NOMO-1 (cell line): ENCODE measurements at regions not wholly inside any gene's neighbourhood (a gene's known extent, or its start where the extent isn't known, plus 50 kb on each side); places are given as distances from the start of the nearest gene placed in this dataset.
A peak's percentile ranks its signal among the peaks of the same experiment; 100 is the strongest.

ENCODE experiments used
- DNase-seq, 2 experiments: peaks; one replicate each; lab custom pipeline; 2025; ENCODE audit not compliant: unreplicated experiment in 2 of 2; lab: John Stamatoyannopoulos, UW

DNA sequence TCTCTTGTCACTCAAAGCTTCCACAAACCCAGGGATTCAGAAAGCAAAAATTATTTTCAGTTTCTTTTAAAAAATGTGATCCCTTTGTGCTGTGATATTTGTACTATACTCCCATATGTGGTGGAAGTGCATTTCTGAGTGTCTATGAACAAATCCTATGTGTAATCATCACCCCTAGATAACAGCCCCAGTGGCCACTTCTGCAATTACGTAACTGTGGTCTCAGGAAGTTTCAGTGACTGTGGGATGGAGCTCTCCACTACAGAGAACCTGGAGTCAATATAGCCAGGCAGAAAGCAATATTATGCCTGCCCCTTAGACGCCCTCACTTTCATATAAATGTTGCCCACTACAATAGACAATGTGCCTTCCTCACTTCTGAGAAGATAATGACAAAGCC lies 1101.7 kb upstream of the GHITM start:
- peak in 1 of 2 experiments; percentile 20 for DNase-seq

GRCh38 chr10:83038631-83039030 lies 1100.7 kb upstream of the GHITM start:
- DNase-seq = no peak

GRCh38 chr10:83045731-83046130 lies 1093.6 kb upstream of the GHITM start:
- DNase-seq = no peak

DNA sequence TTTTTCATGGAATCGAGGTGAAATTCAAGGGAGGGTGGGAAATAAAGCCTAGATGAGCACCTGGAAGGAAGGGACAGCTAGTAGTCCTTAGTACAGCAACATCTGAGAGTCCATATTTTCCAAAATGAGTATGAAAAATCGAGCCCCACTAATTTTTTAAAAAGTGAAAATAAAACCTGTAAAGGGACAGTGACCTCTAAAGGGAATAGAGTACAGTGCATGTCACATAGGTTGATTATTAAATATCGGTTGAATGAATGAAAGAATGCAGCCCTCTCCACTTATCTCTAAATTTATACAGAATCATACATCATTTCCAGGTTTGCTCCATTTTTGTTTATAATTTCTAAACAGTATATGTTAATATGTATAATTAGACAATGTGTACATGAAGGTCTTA lies 1088.5 kb upstream of the GHITM start:
- DNase-seq = no peak

- DNase-seq = no peak
Measured at GRCh38 chr10:83062871-83063270, 1076.4 kb upstream of the GHITM start.

- DNase-seq = no peak
Measured at GRCh38 chr10:83073472-83073871, 1065.8 kb upstream of the GHITM start.

DNA sequence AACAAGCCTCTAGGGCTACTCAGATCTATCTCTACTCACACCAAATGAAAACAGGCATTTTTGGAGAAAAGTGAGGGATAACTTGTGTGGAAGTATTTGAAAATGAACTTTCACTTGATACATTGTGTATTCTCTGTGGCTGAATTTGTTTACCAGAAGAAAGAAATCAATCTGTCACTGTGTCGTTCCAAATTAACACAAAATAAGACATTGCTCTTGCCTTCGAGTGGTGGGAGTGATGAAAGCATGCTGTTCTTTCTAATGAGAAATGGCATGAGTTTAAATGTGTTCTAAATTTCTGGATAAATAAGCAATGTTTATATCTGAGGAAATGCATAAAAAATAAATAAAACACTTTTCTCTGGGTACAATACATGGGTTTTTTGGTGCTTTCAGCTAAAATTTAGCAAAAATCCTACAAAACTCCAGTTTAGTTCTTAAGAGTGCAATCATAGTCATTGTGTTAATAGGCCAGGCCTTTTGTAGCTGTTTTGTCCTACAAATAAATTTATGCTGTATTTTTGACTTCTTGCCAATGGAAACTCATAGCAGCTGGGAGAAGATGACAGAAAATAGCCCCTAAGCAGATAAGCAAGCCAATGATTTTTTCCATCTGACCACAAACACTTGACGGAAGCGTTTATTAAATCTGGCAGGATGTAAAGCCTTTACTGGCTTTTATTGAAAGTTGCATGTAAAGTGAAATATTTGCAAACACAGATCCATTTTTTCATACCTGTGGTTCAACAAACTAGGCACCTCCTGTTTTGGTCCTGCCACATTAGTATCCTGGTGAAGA lies 1064.1 kb upstream of the GHITM start:
- no peak for DNase-seq

DNA sequence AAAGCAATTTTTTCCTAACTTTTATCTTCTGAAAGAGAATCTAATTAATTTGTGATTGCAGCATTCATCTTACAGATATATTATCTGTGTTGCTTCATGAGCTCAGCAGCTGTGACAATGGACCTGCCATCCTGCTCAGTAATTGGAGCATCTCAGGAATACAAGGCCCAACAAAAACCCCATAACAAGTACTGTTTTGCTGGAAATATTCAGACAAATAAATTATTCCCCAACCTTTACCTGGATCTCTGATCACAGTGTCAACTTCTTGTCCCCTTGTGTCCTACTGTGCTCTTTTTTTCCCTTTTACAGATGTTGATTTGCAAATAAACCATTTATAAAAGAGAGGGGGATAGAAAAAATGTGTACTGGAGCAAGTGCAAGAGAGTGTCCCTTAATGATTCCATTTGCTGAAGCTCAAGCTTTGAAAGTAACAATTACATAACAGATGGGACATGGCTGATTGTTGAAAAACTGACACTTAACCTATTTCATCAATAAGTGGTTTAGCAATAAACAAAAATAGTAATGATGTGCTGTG lies 1063.4 kb upstream of the GHITM start:
- no peak for DNase-seq

GRCh38 chr10:83076443-83076842 lies 1062.9 kb upstream of the GHITM start:
- DNase-seq = no peak

- no peak for DNase-seq
Measured at GRCh38 chr10:83078160-83078559, 1061.1 kb upstream of the GHITM start.

DNA sequence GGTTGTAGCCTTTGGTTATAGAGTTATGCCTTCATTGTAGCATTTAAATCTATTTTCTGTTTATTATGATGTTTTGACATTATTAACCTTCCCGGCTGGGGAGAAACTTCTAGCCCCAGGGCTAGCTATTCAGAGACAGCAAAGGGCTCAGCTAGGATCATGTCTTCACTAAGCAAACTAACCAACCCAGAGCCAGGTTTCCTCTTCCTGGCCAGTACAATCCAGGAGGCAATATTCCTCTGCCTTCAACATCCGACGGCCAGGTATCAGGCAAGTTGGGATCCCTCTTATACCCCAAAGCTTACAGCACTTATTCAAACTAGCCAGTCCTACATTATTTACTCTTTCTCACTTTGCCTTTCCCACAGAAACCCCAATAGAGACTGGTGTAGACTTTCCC lies 1060.7 kb upstream of the GHITM start:
- DNase-seq = no peak

DNA sequence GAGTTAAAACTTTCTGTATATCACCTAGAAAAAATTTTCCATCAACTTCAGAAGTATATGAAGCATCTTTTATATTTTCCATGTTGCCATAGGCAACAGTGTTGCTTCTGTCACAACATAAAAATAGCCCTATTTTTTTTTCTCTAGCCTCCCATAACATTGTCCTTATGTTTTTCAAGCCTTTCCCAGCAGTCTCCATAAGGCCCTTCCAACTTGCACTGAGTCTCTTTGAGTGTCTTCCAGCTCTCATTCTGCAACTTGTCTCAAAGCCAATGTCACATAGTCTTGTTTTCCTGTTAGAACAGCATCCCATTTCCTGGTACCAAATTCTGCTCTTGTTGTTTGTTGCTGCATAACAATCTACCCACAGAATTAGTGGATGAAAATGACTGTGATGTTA lies 1055.5 kb upstream of the GHITM start:
- no peak for DNase-seq

DNA sequence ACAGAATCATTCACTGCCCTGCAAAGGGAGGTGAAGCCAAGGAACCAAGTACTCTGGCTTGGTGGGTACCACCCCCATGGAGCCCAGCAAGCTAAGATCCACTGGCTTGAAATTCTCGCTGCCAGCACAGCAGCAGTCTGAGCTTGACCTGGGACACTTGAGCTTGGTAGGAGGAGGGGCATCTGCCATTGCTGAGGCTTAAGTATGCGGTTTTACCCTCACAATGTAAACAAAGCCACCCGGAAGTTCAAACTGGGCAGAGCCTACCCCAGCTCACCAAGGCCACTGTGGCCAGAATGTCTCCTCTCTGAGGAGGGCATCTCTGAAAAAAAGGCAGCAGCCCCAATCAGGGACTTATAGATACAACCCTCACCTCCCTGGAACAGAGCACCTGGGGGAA lies 1050.0 kb upstream of the GHITM start:
- no peak for DNase-seq

DNA sequence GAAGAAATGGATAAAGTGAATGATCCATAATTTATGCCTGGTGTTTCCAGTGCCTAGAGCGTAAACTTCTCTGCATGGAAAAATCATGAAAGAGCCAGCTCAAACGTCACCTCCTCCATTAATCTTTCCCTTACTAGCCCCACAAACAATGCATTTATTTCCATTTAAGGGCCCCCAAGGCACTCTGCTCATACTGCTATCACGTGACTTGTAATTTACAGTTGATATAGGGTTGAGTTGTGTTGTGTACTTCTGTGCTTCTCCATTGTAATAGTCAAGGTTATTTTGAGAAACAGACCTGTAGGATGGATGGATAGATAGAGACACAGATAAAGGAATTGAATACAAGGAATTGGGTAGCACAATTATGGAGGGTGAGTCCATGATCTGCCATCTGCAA lies 1034.7 kb upstream of the GHITM start:
- no peak for DNase-seq

DNA sequence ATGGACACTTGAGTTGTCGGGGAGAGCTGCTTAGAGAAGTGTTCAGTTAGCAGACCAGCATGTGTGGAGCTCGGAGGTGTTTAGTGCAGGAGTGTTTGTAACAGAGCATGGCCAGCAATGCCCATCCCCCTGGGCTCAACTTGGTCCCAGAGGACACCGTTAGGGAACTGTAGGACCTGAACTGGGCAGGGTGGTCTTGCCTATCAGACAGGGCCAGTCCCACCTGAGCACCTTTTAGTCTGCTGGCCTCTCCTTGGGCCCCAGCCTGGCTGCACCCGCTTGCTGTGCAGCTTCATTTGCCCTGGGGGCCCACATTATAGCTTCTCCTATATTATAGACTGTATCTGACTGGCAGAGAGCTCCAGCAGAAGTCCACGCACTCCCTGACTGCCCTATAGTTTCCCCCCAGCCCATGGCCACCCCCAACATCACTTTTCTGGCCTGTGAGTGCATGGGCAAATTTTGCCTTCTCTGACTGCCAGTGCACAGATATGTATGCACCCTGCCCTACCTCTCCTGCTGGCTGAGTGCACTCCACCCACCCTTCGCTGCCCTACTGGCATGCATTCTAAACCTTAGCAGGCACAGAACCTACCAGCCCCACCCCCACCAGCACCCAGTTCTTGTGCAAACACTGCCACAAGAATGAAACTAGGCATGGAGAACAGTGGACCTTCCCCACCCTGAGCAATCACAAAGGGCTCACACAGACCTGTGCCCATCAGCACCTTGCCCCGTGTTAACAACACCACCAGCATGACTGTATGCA lies 1030.6 kb upstream of the GHITM start:
- DNase-seq = no peak

DNA sequence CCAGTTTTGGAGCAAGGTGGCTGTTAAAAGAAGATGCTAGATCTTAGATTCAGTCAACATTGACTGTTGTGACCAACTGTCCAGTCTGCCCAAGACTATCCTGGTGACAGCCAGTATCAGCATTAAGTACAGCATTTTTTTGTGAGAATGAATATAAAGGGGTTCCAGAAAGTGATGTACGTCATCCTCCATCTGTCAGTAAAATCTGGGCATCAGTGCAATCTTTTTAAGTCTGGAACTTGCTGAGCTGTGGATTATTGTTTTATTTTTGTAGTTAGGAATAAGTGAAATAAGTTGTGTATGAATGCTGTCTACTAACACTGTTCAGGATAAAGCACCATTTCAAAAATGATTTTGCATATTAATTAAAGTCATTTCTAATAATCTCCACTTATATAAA lies 1020.0 kb upstream of the GHITM start:
- DNase-seq = no peak

- no peak for DNase-seq
Measured at GRCh38 chr10:83122336-83122735, 1017.0 kb upstream of the GHITM start.

- DNase-seq = no peak
Measured at GRCh38 chr10:83127942-83128575, 1011.2 kb upstream of the GHITM start.

DNA sequence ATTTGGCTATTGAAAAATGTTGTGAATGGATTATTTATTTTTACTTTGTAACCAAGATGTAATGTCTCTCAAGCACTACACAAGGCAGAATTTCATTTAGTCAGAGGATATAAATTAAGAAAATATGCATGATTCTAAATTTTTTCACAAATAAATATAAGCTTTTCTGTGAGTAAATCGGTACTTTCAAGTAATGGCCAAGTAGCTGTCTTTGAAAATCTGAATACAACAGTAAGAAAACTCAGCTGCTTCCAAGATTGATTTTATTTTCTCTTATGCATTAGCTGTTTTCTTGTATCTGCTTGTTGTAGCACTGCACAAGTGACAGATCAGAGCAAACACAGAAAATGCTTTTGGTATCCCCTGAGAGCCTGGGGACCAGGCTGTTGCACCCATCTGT lies 998.5 kb upstream of the GHITM start:
- no peak for DNase-seq

GRCh38 chr10:83142074-83142563 lies 997.2 kb upstream of the GHITM start:
- no peak for DNase-seq

GRCh38 chr10:83144461-83144860 lies 994.8 kb upstream of the GHITM start:
- DNase-seq = no peak
